Esophagus muscularis mucosa (tissue), 4 donors: ENCODE measurements at regions not wholly inside any gene's neighbourhood (a gene's known extent, or its start where the extent isn't known, plus 50 kb on each side); places are given as distances from the start of the nearest gene placed in this dataset.

ENCODE experiments used
- CTCF ChIP-seq, 3 experiments: fragments of 200-600 bp in 2 of 3; fragments of 450-650 bp in 1 of 3; sonication (generic) in 2 of 3; IDR thresholded peaks; one replicate each; pipeline ENCODE4 v1.5.1; 2017 to 2019; ENCODE audit warnings: antibody characterized with exemption in 3 of 3, mild to moderate bottlenecking in 2 of 3, moderate library complexity in 1 of 3
- EP300 ChIP-seq: sonication (generic); formaldehyde crosslinking; IDR thresholded peaks from one replicate; pipeline ENCODE4 v1.6.1; 2017; ENCODE audit warnings: antibody characterized with exemption
- POLR2A ChIP-seq: fragments of 450-650 bp; IDR thresholded peaks from one replicate; pipeline ENCODE4 v1.6.1; 2017; ENCODE audit warnings: antibody characterized with exemption, moderate library complexity, mild to moderate bottlenecking, low read depth
- POLR2AphosphoS5 ChIP-seq, 2 donors: sonication (generic); formaldehyde crosslinking; IDR thresholded peaks; one replicate each; pipeline ENCODE4 v1.6.1; 2017; ENCODE audit warnings: antibody characterized with exemption in 2 of 2

GRCh38 chr1:201778279-201779065 lies 50.5 kb upstream of the IPO9 start:
- TF ChIP-seq POLR2AphosphoS5 (IDR thresholded peaks at IDR 0.05): no peak
- TF ChIP-seq CTCF (IDR thresholded peaks at IDR 0.05): no peak
- TF ChIP-seq EP300: no peak
- TF ChIP-seq POLR2A: no peak
